ENCODE measurements at regions not wholly inside any gene's neighbourhood (a gene's known extent, or its start where the extent isn't known, plus 50 kb on each side); places are given as distances from the start of the nearest gene placed in this dataset.
"Not testable (repeated sequence)": the region's sequence is repeated elsewhere in the genome, so short reads cannot be mapped to it uniquely, and the experiment has no call there.

- DNase-seq = no peak
These were observed 2304.0 kb downstream of the ARAP2 start for GRCh38 chr4:33940281-33940680.

- DNase-seq = no peak
These were observed 2302.5 kb downstream of the ARAP2 start for GRCh38 chr4:33941854-33942253.

GRCh38 chr4:33948921-33949320, 2295.4 kb downstream of the ARAP2 start:
- DNase-seq = no peak

GRCh38 chr4:33953848-33954247, 2290.5 kb downstream of the ARAP2 start:
- DNase-seq = not testable (repeated sequence)

GRCh38 chr4:33954759-33955158, 2289.6 kb downstream of the ARAP2 start:
- no peak for DNase-seq

GRCh38 chr4:33959519-33959918, 2284.8 kb downstream of the ARAP2 start:
- DNase-seq = no peak

GRCh38 chr4:33961761-33962160, 2282.6 kb downstream of the ARAP2 start:
- no peak for DNase-seq

- no peak for DNase-seq
These were observed 2277.5 kb downstream of the ARAP2 start for GRCh38 chr4:33966808-33967207.

- no peak for DNase-seq
These were observed 2270.0 kb downstream of the ARAP2 start for GRCh38 chr4:33974270-33974669.

- no peak for DNase-seq
These were observed 2268.3 kb downstream of the ARAP2 start for GRCh38 chr4:33975995-33976394.

- DNase-seq = not testable (repeated sequence)
These were observed 2264.5 kb downstream of the ARAP2 start for GRCh38 chr4:33979781-33980180.

GRCh38 chr4:33980361-33980760, 2264.0 kb downstream of the ARAP2 start:
- no peak for DNase-seq

GRCh38 chr4:33989820-33990443, 2254.4 kb downstream of the ARAP2 start:
- no peak for DNase-seq

GRCh38 chr4:33996075-33996718, 2248.1 kb downstream of the ARAP2 start:
- no peak for DNase-seq

- DNase-seq = no peak
These were observed 2246.0 kb downstream of the ARAP2 start for GRCh38 chr4:33998291-33998690.

GRCh38 chr4:34000356-34000755, 2244.0 kb downstream of the ARAP2 start:
- DNase-seq = no peak

- not testable (repeated sequence) for DNase-seq
These were observed 2237.8 kb downstream of the ARAP2 start for GRCh38 chr4:34006540-34006939.

- DNase-seq = no peak
These were observed 2234.4 kb downstream of the ARAP2 start for GRCh38 chr4:34009951-34010350.

- no peak for DNase-seq
These were observed 2233.4 kb downstream of the ARAP2 start for GRCh38 chr4:34010751-34011519.

- no peak for DNase-seq
These were observed 2209.1 kb downstream of the ARAP2 start for GRCh38 chr4:34035225-34035624.

- DNase-seq = no peak
These were observed 2207.0 kb downstream of the ARAP2 start for GRCh38 chr4:34037280-34037679.

GRCh38 chr4:34039766-34040165, 2204.5 kb downstream of the ARAP2 start:
- no peak for DNase-seq

GRCh38 chr4:34043131-34043530, 2201.2 kb downstream of the ARAP2 start:
- DNase-seq = no peak

- DNase-seq = no peak
These were observed 2197.7 kb downstream of the ARAP2 start for GRCh38 chr4:34046580-34046979.
